ENCODE measurements at regions not wholly inside any gene's neighbourhood (a gene's known extent, or its start where the extent isn't known, plus 50 kb on each side); places are given as distances from the start of the nearest gene placed in this dataset.

- no peaks in the 10 kb centered on the region for H3K9me3 ChIP-seq
Observed at GRCh38 chr13:85626603-85627002, 172.6 kb downstream of the SLITRK6 start.

GRCh38 chr13:85619321-85619720 lies 179.9 kb downstream of the SLITRK6 start:
- Histone ChIP-seq H3K9me3 (no peaks in the 10 kb centered on the region), H3K4me1 (no peaks in the 10 kb centered on the region), H3K36me3 (ENCODE audit: control insufficient read depth, insufficient read depth, low read length) (no peaks in the 10 kb centered on the region), H3K4me3 (ENCODE audit: low read depth, low read length) (no peak overlapping the region), H3K27me3 (replicated peaks; ENCODE audit: control insufficient read depth, insufficient read depth, low read length) (no peaks in the 10 kb centered on the region)
- intact Hi-C loops (cut with micrococcal nuclease; ENCODE audit: unreplicated experiment), result no loop called here
- TF ChIP-seq CTCF (IDR thresholded peaks at IDR 0.05; ENCODE audit: insufficient read depth in 1 of 2, low read depth in 1 of 2, low read length in 1 of 2, severe bottlenecking in 1 of 2, unreplicated experiment in 1 of 2), result no peak
- Mint-ChIP-seq H3K4me1 (ENCODE audit: low read depth, unreplicated experiment) (no peaks in the 10 kb centered on the region), H3K27me3 (ENCODE audit: insufficient read depth, unreplicated experiment) (no peaks in the 10 kb centered on the region), H3K4me3 (ENCODE audit: unreplicated experiment) (no peak overlapping the region), H3K9me3 (ENCODE audit: unreplicated experiment) (no peaks in the 10 kb centered on the region), H3K27ac (ENCODE audit: unreplicated experiment) (no peak overlapping the region), H3K36me3 (ENCODE audit: insufficient read depth, unreplicated experiment) (no peaks in the 10 kb centered on the region)
- no TSS peak for BruUV-seq (replicated peaks)
- ChIA-PET CTCF (no interaction called here), POLR2A (no interaction called here)
- DNase-seq, result no peak

More at GRCh38 chr13:85626603-85627002, 172.6 kb downstream of the SLITRK6 start:
- Mint-ChIP-seq H3K27ac (ENCODE audit: unreplicated experiment) (no peak overlapping the region), H3K9me3 (ENCODE audit: unreplicated experiment) (no peaks in the 10 kb centered on the region), H3K4me1 (ENCODE audit: low read depth, unreplicated experiment) (no peaks in the 10 kb centered on the region), H3K27me3 (ENCODE audit: insufficient read depth, unreplicated experiment) (no peaks in the 10 kb centered on the region), H3K36me3 (ENCODE audit: insufficient read depth, unreplicated experiment) (no peaks in the 10 kb centered on the region), H3K4me3 (ENCODE audit: unreplicated experiment) (no peak overlapping the region)
- BruUV-seq (replicated peaks), result no TSS peak
- no peak for DNase-seq
- H3K36me3 ChIP-seq (ENCODE audit: control insufficient read depth, insufficient read depth, low read length), result no peaks in the 10 kb centered on the region
- POLR2A ChIA-PET, result no interaction called here
- intact Hi-C loops (cut with micrococcal nuclease; ENCODE audit: unreplicated experiment), result no loop called here
- TF ChIP-seq CTCF (IDR thresholded peaks at IDR 0.05; ENCODE audit: insufficient read depth in 1 of 2, low read depth in 1 of 2, low read length in 1 of 2, severe bottlenecking in 1 of 2, unreplicated experiment in 1 of 2), result no peak
- H3K27me3 ChIP-seq (replicated peaks; ENCODE audit: control insufficient read depth, insufficient read depth, low read length), result no peaks in the 10 kb centered on the region
- CTCF ChIA-PET, result no interaction called here
- no peak overlapping the region for H3K4me3 ChIP-seq (ENCODE audit: low read depth, low read length)
- H3K4me1 ChIP-seq, result no peaks in the 10 kb centered on the region

- Histone ChIP-seq H3K27me3 (replicated peaks; ENCODE audit: control insufficient read depth, insufficient read depth, low read length) (no peaks in the 10 kb centered on the region), H3K4me3 (ENCODE audit: low read depth, low read length) (no peak overlapping the region), H3K9me3 (no peaks in the 10 kb centered on the region), H3K36me3 (ENCODE audit: control insufficient read depth, insufficient read depth, low read length) (no peaks in the 10 kb centered on the region), H3K4me1 (no peaks in the 10 kb centered on the region)
- no peaks in the 10 kb centered on the region for H3K36me3 Mint-ChIP-seq (ENCODE audit: insufficient read depth, unreplicated experiment)
- no peaks in the 10 kb centered on the region for H3K27me3 Mint-ChIP-seq (ENCODE audit: insufficient read depth, unreplicated experiment)
- BruUV-seq (replicated peaks), result no TSS peak
- no peaks in the 10 kb centered on the region for H3K9me3 Mint-ChIP-seq (ENCODE audit: unreplicated experiment)
- no peak overlapping the region for H3K27ac Mint-ChIP-seq (ENCODE audit: unreplicated experiment)
- POLR2A ChIA-PET, result no interaction called here
- CTCF ChIA-PET, result no interaction called here
- no peak for TF ChIP-seq CTCF (IDR thresholded peaks at IDR 0.05; ENCODE audit: insufficient read depth in 1 of 2, low read depth in 1 of 2, low read length in 1 of 2, severe bottlenecking in 1 of 2, unreplicated experiment in 1 of 2)
- no peak overlapping the region for H3K4me3 Mint-ChIP-seq (ENCODE audit: unreplicated experiment)
- intact Hi-C loops (cut with micrococcal nuclease; ENCODE audit: unreplicated experiment), result no loop called here
- no peaks in the 10 kb centered on the region for H3K4me1 Mint-ChIP-seq (ENCODE audit: low read depth, unreplicated experiment)
- DNase-seq, result no peak
Observed at GRCh38 chr13:85618521-85618920, 180.7 kb downstream of the SLITRK6 start.

Data from Caco-2 (cell line).